Effector memory CD8-positive, alpha-beta T cell (primary cell): ENCODE measurements at regions not wholly inside any gene's neighbourhood (a gene's known extent, or its start where the extent isn't known, plus 50 kb on each side); places are given as distances from the start of the nearest gene placed in this dataset.

Experiments
- ATAC-seq: fragments of 150-1000 bp; cut with Tn5 transposase; replicated peaks from 2 replicates; pipeline ENCODE4 v1.10.0; 2021; ENCODE audit warnings: mild to moderate bottlenecking, moderate library complexity
- DNase-seq, 3 experiments: peaks; one replicate each; pipeline ENCODE4 v3.0.0; 2021
- H3K27ac Mint-ChIP-seq, 2 donors: one replicate each; pipeline ENCODE4 v1.8.0; 2022; ENCODE audit warnings: mild to moderate bottlenecking in 2 of 2, mixed read lengths in 2 of 2, moderate library complexity in 2 of 2
- H3K27me3 Mint-ChIP-seq, 2 donors: one replicate each; pipeline ENCODE4 v1.8.0; 2022; ENCODE audit warnings: mixed read lengths in 2 of 2
- H3K36me3 Mint-ChIP-seq: one replicate; pipeline ENCODE4 v1.8.0; 2022; ENCODE audit warnings: mild to moderate bottlenecking, moderate library complexity, mixed read lengths; ENCODE audit not compliant: insufficient read depth
- H3K4me1 Mint-ChIP-seq, 2 donors: one replicate each; pipeline ENCODE4 v1.8.0; 2022; ENCODE audit warnings: low read depth in 2 of 2, mixed read lengths in 2 of 2
- H3K4me3 Mint-ChIP-seq, 2 donors: one replicate each; pipeline ENCODE4 v1.8.0; 2022; ENCODE audit warnings: mild to moderate bottlenecking in 2 of 2, mixed read lengths in 2 of 2, moderate library complexity in 2 of 2
- H3K9me3 Mint-ChIP-seq, 2 donors: one replicate each; pipeline ENCODE4 v1.8.0; 2022; ENCODE audit warnings: mixed read lengths in 2 of 2

GRCh38 chr1:79683420-79683819, 676.9 kb upstream of the ADGRL4 start:
- DNase-seq (no peak), ATAC-seq (no peak)
- no peak overlapping the region for H3K27ac Mint-ChIP-seq
- H3K36me3 Mint-ChIP-seq = no peaks in the 10 kb centered on the region
- no peaks in the 10 kb centered on the region for H3K27me3 Mint-ChIP-seq
- H3K9me3 Mint-ChIP-seq = peaks cover 13 to 21% of the 10 kb centered on the region in 2 donors
- H3K4me3 Mint-ChIP-seq = no peak overlapping the region
- no peaks in the 10 kb centered on the region for H3K4me1 Mint-ChIP-seq

- Mint-ChIP-seq H3K9me3 (peaks cover 14 to 19% of the 10 kb centered on the region in 2 donors), H3K27ac (no peak overlapping the region), H3K27me3 (no peaks in the 10 kb centered on the region), H3K4me1 (no peaks in the 10 kb centered on the region), H3K36me3 (no peaks in the 10 kb centered on the region), H3K4me3 (no peak overlapping the region)
- ATAC-seq (no peak), DNase-seq (no peak)
These were observed 675.9 kb upstream of the ADGRL4 start for GRCh38 chr1:79682478-79682877.

GRCh38 chr1:79681382-79681781, 674.9 kb upstream of the ADGRL4 start:
- Mint-ChIP-seq H3K27me3 (no peaks in the 10 kb centered on the region), H3K36me3 (no peaks in the 10 kb centered on the region), H3K4me1 (no peaks in the 10 kb centered on the region), H3K27ac (no peak overlapping the region), H3K4me3 (no peak overlapping the region), H3K9me3 (peaks cover 12 to 15% of the 10 kb centered on the region in 2 donors)
- DNase-seq (no peak), ATAC-seq (no peak)

- H3K9me3 Mint-ChIP-seq = peaks cover 12 to 20% of the 10 kb centered on the region in 2 donors
- H3K4me3 Mint-ChIP-seq = no peak overlapping the region
These were observed 673.4 kb upstream of the ADGRL4 start for GRCh38 chr1:79679916-79680315.

GRCh38 chr1:79667848-79668696, 661.5 kb upstream of the ADGRL4 start:
- Mint-ChIP-seq H3K27me3 (no peaks in the 10 kb centered on the region), H3K4me3 (no peak overlapping the region), H3K36me3 (no peaks in the 10 kb centered on the region), H3K27ac (no peak overlapping the region), H3K9me3 (peaks cover 0 to 6% of the 10 kb centered on the region in 2 donors), H3K4me1 (no peaks in the 10 kb centered on the region)
- no peak for ATAC-seq
- no peak for DNase-seq

More at GRCh38 chr1:79679916-79680315, 673.4 kb upstream of the ADGRL4 start:
- Mint-ChIP-seq H3K4me1 (no peaks in the 10 kb centered on the region), H3K36me3 (no peaks in the 10 kb centered on the region), H3K27me3 (no peaks in the 10 kb centered on the region), H3K27ac (no peak overlapping the region)
- DNase-seq = no peak
- ATAC-seq = no peak

- no peak for DNase-seq
- no peaks in the 10 kb centered on the region for H3K27me3 Mint-ChIP-seq
- H3K36me3 Mint-ChIP-seq = no peaks in the 10 kb centered on the region
- H3K4me1 Mint-ChIP-seq = no peaks in the 10 kb centered on the region
- no peak for ATAC-seq
- H3K27ac Mint-ChIP-seq = no peak overlapping the region
- peaks cover 8 to 9% of the 10 kb centered on the region in 2 donors for H3K9me3 Mint-ChIP-seq
- no peak overlapping the region for H3K4me3 Mint-ChIP-seq
These were observed 660.6 kb upstream of the ADGRL4 start for GRCh38 chr1:79667166-79667565.

- peaks cover 15 to 26% of the 10 kb centered on the region in 2 donors for H3K9me3 Mint-ChIP-seq
- H3K27ac Mint-ChIP-seq = no peak overlapping the region
- no peak overlapping the region for H3K4me3 Mint-ChIP-seq
- DNase-seq (no peak), ATAC-seq (no peak)
- no peaks in the 10 kb centered on the region for H3K36me3 Mint-ChIP-seq
- H3K27me3 Mint-ChIP-seq = no peaks in the 10 kb centered on the region
- H3K4me1 Mint-ChIP-seq = no peaks in the 10 kb centered on the region
These were observed 657.4 kb upstream of the ADGRL4 start for GRCh38 chr1:79663916-79664315.

GRCh38 chr1:79662596-79662995, 656.1 kb upstream of the ADGRL4 start:
- DNase-seq (no peak), ATAC-seq (no peak)
- H3K27ac Mint-ChIP-seq = no peak overlapping the region
- H3K36me3 Mint-ChIP-seq = no peaks in the 10 kb centered on the region
- H3K27me3 Mint-ChIP-seq = no peaks in the 10 kb centered on the region
- H3K9me3 Mint-ChIP-seq = peaks cover 8 to 26% of the 10 kb centered on the region in 2 donors
- no peak overlapping the region for H3K4me3 Mint-ChIP-seq
- H3K4me1 Mint-ChIP-seq = no peaks in the 10 kb centered on the region

GRCh38 chr1:79660129-79660528, 653.6 kb upstream of the ADGRL4 start:
- Mint-ChIP-seq H3K36me3 (no peaks in the 10 kb centered on the region), H3K9me3 (peaks cover 8 to 26% of the 10 kb centered on the region in 2 donors), H3K4me3 (no peak overlapping the region), H3K4me1 (no peaks in the 10 kb centered on the region), H3K27ac (no peak overlapping the region), H3K27me3 (no peaks in the 10 kb centered on the region)
- no peak for DNase-seq
- ATAC-seq = no peak

GRCh38 chr1:79657951-79658658, 651.6 kb upstream of the ADGRL4 start:
- no peak overlapping the region for H3K4me3 Mint-ChIP-seq
- DNase-seq = no peak
- peaks cover 8 to 26% of the 10 kb centered on the region in 2 donors for H3K9me3 Mint-ChIP-seq
- no peak for ATAC-seq
- H3K36me3 Mint-ChIP-seq = no peaks in the 10 kb centered on the region
- no peaks in the 10 kb centered on the region for H3K4me1 Mint-ChIP-seq
- H3K27me3 Mint-ChIP-seq = no peaks in the 10 kb centered on the region
- H3K27ac Mint-ChIP-seq = no peak overlapping the region

GRCh38 chr1:79655876-79656275, 649.3 kb upstream of the ADGRL4 start:
- Mint-ChIP-seq H3K4me1 (no peaks in the 10 kb centered on the region), H3K36me3 (no peaks in the 10 kb centered on the region), H3K27me3 (no peaks in the 10 kb centered on the region), H3K9me3 (peaks cover 3 to 8% of the 10 kb centered on the region in 2 donors), H3K27ac (no peak overlapping the region), H3K4me3 (no peak overlapping the region)
- DNase-seq (no peak), ATAC-seq (no peak)

- H3K4me3 Mint-ChIP-seq = no peak overlapping the region
- ATAC-seq (no peak), DNase-seq (no peak)
- no peaks in the 10 kb centered on the region for H3K36me3 Mint-ChIP-seq
- H3K27me3 Mint-ChIP-seq = no peaks in the 10 kb centered on the region
- no peaks in the 10 kb centered on the region for H3K4me1 Mint-ChIP-seq
- no peak overlapping the region for H3K27ac Mint-ChIP-seq
- H3K9me3 Mint-ChIP-seq = peaks cover 4 to 10% of the 10 kb centered on the region in 2 donors
These were observed 645.9 kb upstream of the ADGRL4 start for GRCh38 chr1:79652426-79652825.

GRCh38 chr1:79648126-79648525, 641.6 kb upstream of the ADGRL4 start:
- Mint-ChIP-seq H3K36me3 (no peaks in the 10 kb centered on the region), H3K27ac (no peak overlapping the region), H3K9me3 (peaks cover 9 to 21% of the 10 kb centered on the region in 2 donors), H3K4me1 (no peaks in the 10 kb centered on the region), H3K27me3 (no peaks in the 10 kb centered on the region), H3K4me3 (no peak overlapping the region)
- DNase-seq = no peak
- no peak for ATAC-seq

- Mint-ChIP-seq H3K27ac (no peak overlapping the region), H3K4me3 (no peak overlapping the region), H3K27me3 (no peaks in the 10 kb centered on the region), H3K9me3 (peaks cover 19 to 31% of the 10 kb centered on the region in 2 donors), H3K36me3 (no peaks in the 10 kb centered on the region), H3K4me1 (no peaks in the 10 kb centered on the region)
- no peak for DNase-seq
- no peak for ATAC-seq
These were observed 640.4 kb upstream of the ADGRL4 start for GRCh38 chr1:79646880-79647279.
